ENCODE measurements at regions not wholly inside any gene's neighbourhood (a gene's known extent, or its start where the extent isn't known, plus 50 kb on each side); places are given as distances from the start of the nearest gene placed in this dataset.
"Not testable (repeated sequence)": the region's sequence is repeated elsewhere in the genome, so short reads cannot be mapped to it uniquely, and the experiment has no call there.

- Histone ChIP-seq H3K27ac (ENCODE audit: low read depth) (no peak overlapping the region), H3K4me1 (ENCODE audit: insufficient read depth) (no peaks in the 10 kb centered on the region), H3K4me3 (ENCODE audit: low read depth, low read length) (no peak overlapping the region), H3K36me3 (ENCODE audit: insufficient read depth) (no peaks in the 10 kb centered on the region)
- 89% methylated on average over 2 of the region's 2 CpGs for WGBS
- DNase-seq (ENCODE audit: extremely low spot score) = no peak
Measured at GRCh38 chr3:86381247-86381646, 609.7 kb downstream of the VGLL3 start.

GRCh38 chr3:86379280-86379679 lies 611.7 kb downstream of the VGLL3 start:
- Histone ChIP-seq H3K4me1 (ENCODE audit: insufficient read depth) (no peaks in the 10 kb centered on the region), H3K27ac (ENCODE audit: low read depth) (no peak overlapping the region), H3K36me3 (ENCODE audit: insufficient read depth) (no peaks in the 10 kb centered on the region), H3K4me3 (ENCODE audit: low read depth, low read length) (no peak overlapping the region)
- DNase-seq (ENCODE audit: extremely low spot score) = no peak
- WGBS = 72% methylated on average over 2 of the region's 2 CpGs

- Histone ChIP-seq H3K36me3 (ENCODE audit: insufficient read depth) (no peaks in the 10 kb centered on the region), H3K27ac (ENCODE audit: low read depth) (no peak overlapping the region), H3K4me3 (ENCODE audit: low read depth, low read length) (no peak overlapping the region), H3K4me1 (ENCODE audit: insufficient read depth) (no peaks in the 10 kb centered on the region)
- DNase-seq (ENCODE audit: extremely low spot score) = no peak
- 78% methylated on average over 2 of the region's 2 CpGs for WGBS
Measured at GRCh38 chr3:86378829-86379228, 612.1 kb downstream of the VGLL3 start.

- 95% methylated on average over 6 of the region's 6 CpGs for WGBS
- not testable (repeated sequence) for H3K27ac ChIP-seq (ENCODE audit: low read depth); H3K4me1 ChIP-seq (ENCODE audit: insufficient read depth); H3K36me3 ChIP-seq (ENCODE audit: insufficient read depth); DNase-seq (ENCODE audit: extremely low spot score); H3K4me3 ChIP-seq (ENCODE audit: low read depth, low read length)
Measured at GRCh38 chr3:86335566-86335965, 655.4 kb downstream of the VGLL3 start.

GRCh38 chr3:86333636-86334035 lies 657.3 kb downstream of the VGLL3 start:
- Histone ChIP-seq H3K4me3 (ENCODE audit: low read depth, low read length) (no peak overlapping the region), H3K36me3 (ENCODE audit: insufficient read depth) (no peaks in the 10 kb centered on the region), H3K27ac (ENCODE audit: low read depth) (no peak overlapping the region), H3K4me1 (ENCODE audit: insufficient read depth) (no peaks in the 10 kb centered on the region)
- WGBS = 93% methylated on average over 3 of the region's 3 CpGs
- no peak for DNase-seq (ENCODE audit: extremely low spot score)

GRCh38 chr3:86303935-86304334 lies 687.0 kb downstream of the VGLL3 start:
- Histone ChIP-seq H3K4me1 (ENCODE audit: insufficient read depth) (no peaks in the 10 kb centered on the region), H3K36me3 (ENCODE audit: insufficient read depth) (no peaks in the 10 kb centered on the region), H3K27ac (ENCODE audit: low read depth) (no peak overlapping the region), H3K4me3 (ENCODE audit: low read depth, low read length) (no peak overlapping the region)
- no peak for DNase-seq (ENCODE audit: extremely low spot score)
- WGBS = 94% methylated on average over 1 of the region's 1 CpG

- no peak overlapping the region for H3K4me3 ChIP-seq (ENCODE audit: low read depth, low read length)
- no peak overlapping the region for H3K27ac ChIP-seq (ENCODE audit: low read depth)
- no peak for DNase-seq (ENCODE audit: extremely low spot score)
- H3K36me3 ChIP-seq (ENCODE audit: insufficient read depth) = no peaks in the 10 kb centered on the region
- 91% methylated on average over 30 of the region's 30 CpGs for WGBS
- H3K4me1 ChIP-seq (ENCODE audit: insufficient read depth) = no peaks in the 10 kb centered on the region
Measured at GRCh38 chr3:86282106-86282787, 708.7 kb downstream of the VGLL3 start.

GRCh38 chr3:86269364-86270155 lies 721.4 kb downstream of the VGLL3 start:
- DNase-seq (ENCODE audit: extremely low spot score) = no peak
- Histone ChIP-seq H3K4me1 (ENCODE audit: insufficient read depth) (no peaks in the 10 kb centered on the region), H3K27ac (ENCODE audit: low read depth) (no peak overlapping the region), H3K4me3 (ENCODE audit: low read depth, low read length) (no peak overlapping the region), H3K36me3 (ENCODE audit: insufficient read depth) (no peaks in the 10 kb centered on the region)
- WGBS = 32% methylated on average over 4 of the region's 4 CpGs

GRCh38 chr3:86257955-86258641 lies 732.9 kb downstream of the VGLL3 start:
- no peak overlapping the region for H3K27ac ChIP-seq (ENCODE audit: low read depth)
- no peaks in the 10 kb centered on the region for H3K36me3 ChIP-seq (ENCODE audit: insufficient read depth)
- no peaks in the 10 kb centered on the region for H3K4me1 ChIP-seq (ENCODE audit: insufficient read depth)
- no peak overlapping the region for H3K4me3 ChIP-seq (ENCODE audit: low read depth, low read length)
- WGBS = 94% methylated on average over 1 of the region's 1 CpG
- DNase-seq (ENCODE audit: extremely low spot score) = no peak

- H3K27ac ChIP-seq (ENCODE audit: low read depth) = no peak overlapping the region
- DNase-seq (ENCODE audit: extremely low spot score) = no peak
- H3K4me3 ChIP-seq (ENCODE audit: low read depth, low read length) = no peak overlapping the region
- H3K36me3 ChIP-seq (ENCODE audit: insufficient read depth) = no peaks in the 10 kb centered on the region
- WGBS = 94% methylated on average over 6 of the region's 6 CpGs
- H3K4me1 ChIP-seq (ENCODE audit: insufficient read depth) = no peaks in the 10 kb centered on the region
Measured at GRCh38 chr3:86254480-86254879, 736.5 kb downstream of the VGLL3 start.

GRCh38 chr3:86251781-86252180 lies 739.2 kb downstream of the VGLL3 start:
- DNase-seq (ENCODE audit: extremely low spot score) = no peak
- Histone ChIP-seq H3K4me3 (ENCODE audit: low read depth, low read length) (no peak overlapping the region), H3K4me1 (ENCODE audit: insufficient read depth) (no peaks in the 10 kb centered on the region), H3K36me3 (ENCODE audit: insufficient read depth) (no peaks in the 10 kb centered on the region), H3K27ac (ENCODE audit: low read depth) (no peak overlapping the region)
- WGBS = 54% methylated on average over 1 of the region's 1 CpG

- Histone ChIP-seq H3K27ac (ENCODE audit: low read depth) (no peak overlapping the region), H3K4me3 (ENCODE audit: low read depth, low read length) (no peak overlapping the region), H3K4me1 (ENCODE audit: insufficient read depth) (no peaks in the 10 kb centered on the region), H3K36me3 (ENCODE audit: insufficient read depth) (no peaks in the 10 kb centered on the region)
- DNase-seq (ENCODE audit: extremely low spot score) = no peak
- WGBS = 72% methylated on average over 1 of the region's 1 CpG
Measured at GRCh38 chr3:86249833-86250232, 741.1 kb downstream of the VGLL3 start.

- Histone ChIP-seq H3K27ac (ENCODE audit: low read depth) (no peak overlapping the region), H3K4me3 (ENCODE audit: low read depth, low read length) (no peak overlapping the region), H3K36me3 (ENCODE audit: insufficient read depth) (no peaks in the 10 kb centered on the region), H3K4me1 (ENCODE audit: insufficient read depth) (no peaks in the 10 kb centered on the region)
- 24% methylated on average over 1 of the region's 1 CpG for WGBS
- DNase-seq (ENCODE audit: extremely low spot score) = no peak
Measured at GRCh38 chr3:86245360-86245759, 745.6 kb downstream of the VGLL3 start.

- Histone ChIP-seq H3K4me1 (ENCODE audit: insufficient read depth) (no peaks in the 10 kb centered on the region), H3K27ac (ENCODE audit: low read depth) (no peak overlapping the region), H3K36me3 (ENCODE audit: insufficient read depth) (no peaks in the 10 kb centered on the region), H3K4me3 (ENCODE audit: low read depth, low read length) (no peak overlapping the region)
- no peak for DNase-seq (ENCODE audit: extremely low spot score)
- 31% methylated on average over 3 of the region's 3 CpGs for WGBS
Measured at GRCh38 chr3:86244905-86245304, 746.0 kb downstream of the VGLL3 start.

All from urinary bladder (tissue), 3 donors.